HEK293T (cell line): ENCODE measurements at regions not wholly inside any gene's neighbourhood (a gene's known extent, or its start where the extent isn't known, plus 50 kb on each side); places are given as distances from the start of the nearest gene placed in this dataset.

Experiments used
- ELF4 ChIP-seq: fragments of 450-650 bp; IDR thresholded peaks from 2 replicates; pipeline ENCODE4 v1.6.1; 2017; ENCODE audit warnings: antibody characterized with exemption
- FOXM1 ChIP-seq: fragments of 450-650 bp; IDR thresholded peaks from 2 replicates; pipeline ENCODE4 v1.6.1; 2017; ENCODE audit warnings: mild to moderate bottlenecking, borderline replicate concordance

DNA sequence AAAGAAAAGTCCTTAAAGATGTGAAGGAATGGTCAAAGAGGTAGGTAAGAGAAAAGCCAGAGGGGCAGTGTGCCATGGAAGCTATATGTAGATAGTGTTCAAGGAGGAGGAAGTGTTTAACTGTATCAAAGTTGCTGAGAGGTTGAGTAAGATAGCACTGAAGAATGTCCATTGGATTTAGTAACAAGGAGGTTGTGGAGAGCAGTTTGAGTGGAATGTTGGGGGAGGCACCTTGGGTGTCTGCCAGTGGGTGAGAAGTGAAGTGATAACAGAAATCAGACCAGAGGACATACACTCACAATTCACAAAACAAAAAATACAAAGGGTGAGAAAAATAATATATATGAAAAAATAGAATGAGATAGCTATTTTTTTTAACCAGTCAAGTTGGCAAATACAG, 121.3 kb upstream of the AMOT start:
- TF ChIP-seq ELF4 (no peak), FOXM1 (no peak)
